H1 (cell line): ENCODE measurements at regions not wholly inside any gene's neighbourhood (a gene's known extent, or its start where the extent isn't known, plus 50 kb on each side); places are given as distances from the start of the nearest gene placed in this dataset.
A peak's percentile ranks its signal among the peaks of the same experiment; 100 is the strongest.

ENCODE experiments used
- CTCF ChIA-PET: fragments of 300-600 bp; sonication (Branson Sonifier 250); formaldehyde crosslinking; loops from one replicate; lab custom pipeline; 2021; ENCODE audit not compliant: partially characterized antibody; lab: Charles Lee
- POLR2A ChIA-PET: fragments of 300-600 bp; sonication (Branson Sonifier 250); formaldehyde crosslinking; loops from one replicate; lab custom pipeline; 2021; ENCODE audit warnings: inconsistent platforms; ENCODE audit not compliant: partially characterized antibody; lab: Charles Lee
- DNase-seq, 2 experiments: peaks; one replicate each; pipeline versions ENCODE4 v3.0.0 to v3.0.0-alpha.2; 2010 to 2022; ENCODE audit warnings: low spot score in 2 of 2, low read depth in 1 of 2, mixed read lengths in 1 of 2
- FAIRE-seq: peaks from 2 replicates; lab custom pipeline; 2011; peaks lifted over from hg19 to GRCh38; lab: Jason Lieb, UNC
- H2AFZ ChIP-seq: 2 replicates; pipeline ENCODE4 v1.8.1; 2012; ENCODE audit warnings: low read length, inconsistent platforms
- H2AK5ac ChIP-seq: 2 replicates; pipeline ENCODE4 v1.6.1; 2013; ENCODE audit warnings: low read depth, low read length
- H2BK120ac ChIP-seq: replicated peaks from 2 replicates; pipeline ENCODE3; 2013; ENCODE audit warnings: low read depth, low read length, inconsistent platforms
- H2BK12ac ChIP-seq: 2 replicates; pipeline ENCODE4 v1.6.1; 2013; ENCODE audit warnings: low read depth, low read length
- H2BK15ac ChIP-seq: 2 replicates; pipeline ENCODE4 v1.6.1; 2013; ENCODE audit warnings: low read length
- H2BK20ac ChIP-seq: 2 replicates; pipeline ENCODE4 v1.6.1; 2013; ENCODE audit warnings: low read length
- H2BK5ac ChIP-seq: 2 replicates; pipeline ENCODE4 v1.6.1; 2013; ENCODE audit warnings: low read depth, low read length
- H3K14ac ChIP-seq: 2 replicates; pipeline ENCODE4 v1.6.1; 2013; ENCODE audit warnings: inconsistent platforms; ENCODE audit not compliant: insufficient read length
- H3K18ac ChIP-seq: 2 replicates; pipeline ENCODE4 v1.6.1; 2013; ENCODE audit warnings: low read length; ENCODE audit errors: extremely low read depth
- H3K23ac ChIP-seq: 2 replicates; pipeline ENCODE4 v1.6.1; 2013; ENCODE audit warnings: inconsistent platforms; ENCODE audit not compliant: insufficient read length
- H3K23me2 ChIP-seq: 2 replicates; pipeline ENCODE4 v1.6.1; 2013; ENCODE audit warnings: low read depth, low read length
- H3K27ac ChIP-seq: 2 replicates; pipeline ENCODE4 v1.6.1; 2011; ENCODE audit warnings: low read depth, low read length, inconsistent platforms
- H3K27me3 ChIP-seq, 4 experiments: replicated peaks in 1 of 4; 1 replicate in 1 of 4; 2 replicates in 3 of 4; pipeline versions ENCODE4 v1.6.1 to v1.8.1; 2011 to 2013; ENCODE audit warnings: low read length in 3 of 4, mild to moderate bottlenecking in 3 of 4, inconsistent platforms in 2 of 4, mixed read lengths in 2 of 4, moderate library complexity in 1 of 4; ENCODE audit not compliant: control insufficient read depth in 3 of 4, insufficient read depth in 3 of 4; ENCODE audit errors: extremely low read depth in 1 of 4
- H3K36me3 ChIP-seq, 4 experiments: 2 replicates each; pipeline versions ENCODE4 v1.6.1 to v1.8.1; 2011 to 2013; ENCODE audit warnings: mild to moderate bottlenecking in 4 of 4, low read length in 3 of 4, moderate library complexity in 2 of 4, control low read depth in 1 of 4, inconsistent platforms in 1 of 4; ENCODE audit not compliant: insufficient read depth in 4 of 4, control insufficient read depth in 2 of 4
- H3K4ac ChIP-seq: replicated peaks from 2 replicates; pipeline ENCODE3; 2013; ENCODE audit warnings: low read length, low read depth, mixed read lengths, inconsistent platforms; ENCODE audit not compliant: insufficient read length
- H3K4me1 ChIP-seq, 4 experiments: replicated peaks in 1 of 4; 1 replicate in 1 of 4; 2 replicates in 3 of 4; pipeline versions ENCODE4 v1.6.1 to v1.8.1; 2011 to 2013; ENCODE audit warnings: low read length in 3 of 4, inconsistent platforms in 2 of 4, mixed read lengths in 1 of 4; ENCODE audit not compliant: insufficient read depth in 4 of 4, control insufficient read depth in 3 of 4
- H3K4me2 ChIP-seq, 2 experiments: 2 replicates each; pipeline versions ENCODE4 v1.6.1 to v1.8.1; 2011 to 2013; ENCODE audit warnings: low read depth in 2 of 2, low read length in 2 of 2, control low read depth in 1 of 2, inconsistent platforms in 1 of 2, mild to moderate bottlenecking in 1 of 2; ENCODE audit not compliant: insufficient read depth in 1 of 2
- H3K4me3 ChIP-seq, 4 experiments: fragments of 200-600, 300-600 bp in 1 of 4; sonication (generic), shearing (Covaris generic), sonication (Bioruptor Twin) in 1 of 4; 2 replicates each; pipeline versions ENCODE4 v1.5.1 to v1.8.1; 2011 to 2016; ENCODE audit warnings: low read length in 4 of 4, low read depth in 3 of 4, control low read depth in 2 of 4, inconsistent platforms in 2 of 4, mild to moderate bottlenecking in 2 of 4, mixed read lengths in 1 of 4, moderate library complexity in 1 of 4; ENCODE audit not compliant: insufficient read depth in 2 of 4; ENCODE audit errors: extremely low read depth in 1 of 4
- H3K56ac ChIP-seq: replicated peaks from 2 replicates; pipeline ENCODE3; 2013; ENCODE audit warnings: low read depth, mild to moderate bottlenecking, mixed read lengths, low read length, inconsistent platforms; ENCODE audit not compliant: insufficient read length
- H3K79me1 ChIP-seq: 2 replicates; pipeline ENCODE4 v1.6.1; 2013; ENCODE audit warnings: low read depth, low read length, control low read depth
- H3K79me2 ChIP-seq, 2 experiments: 2 replicates each; pipeline versions ENCODE4 v1.6.1 to v1.8.1; 2012 to 2013; ENCODE audit warnings: low read length in 2 of 2, mild to moderate bottlenecking in 2 of 2, inconsistent platforms in 1 of 2; ENCODE audit not compliant: insufficient read depth in 2 of 2, control insufficient read depth in 1 of 2
- H3K9ac ChIP-seq, 4 experiments: replicated peaks in 1 of 4; 1 replicate in 1 of 4; 2 replicates in 3 of 4; pipeline versions ENCODE4 v1.6.1 to v1.8.1; 2011 to 2013; ENCODE audit warnings: low read depth in 3 of 4, low read length in 3 of 4, control low read depth in 2 of 4, mild to moderate bottlenecking in 2 of 4, moderate library complexity in 2 of 4, inconsistent platforms in 1 of 4; ENCODE audit errors: extremely low read depth in 1 of 4
- H3K9me3 ChIP-seq, 2 experiments: 2 replicates each; pipeline versions ENCODE4 v1.6.1 to v1.8.1; 2012 to 2013; ENCODE audit warnings: mild to moderate bottlenecking in 2 of 2, moderate library complexity in 2 of 2, control low read depth in 1 of 2, inconsistent platforms in 1 of 2, low read depth in 1 of 2, low read length in 1 of 2, mixed read lengths in 1 of 2; ENCODE audit not compliant: insufficient read depth in 2 of 2
- H4K20me1 ChIP-seq, 2 experiments: replicated peaks in 1 of 2; 2 replicates each; pipeline versions ENCODE3 to v1.8.1; 2011 to 2013; ENCODE audit warnings: inconsistent platforms in 2 of 2, low read length in 2 of 2, mild to moderate bottlenecking in 1 of 2; ENCODE audit not compliant: insufficient read depth in 2 of 2, control insufficient read depth in 1 of 2
- H4K5ac ChIP-seq: 2 replicates; pipeline ENCODE4 v1.6.1; 2013; ENCODE audit warnings: low read length, low read depth, mixed read lengths, inconsistent platforms; ENCODE audit not compliant: insufficient read length
- H4K8ac ChIP-seq: 2 replicates; pipeline ENCODE4 v1.8.0; 2013; ENCODE audit warnings: mild to moderate bottlenecking, moderate library complexity, low read length, inconsistent platforms; ENCODE audit not compliant: insufficient read depth; ENCODE audit errors: extremely low read depth
- H4K91ac ChIP-seq: replicated peaks from 2 replicates; pipeline ENCODE3; 2013; ENCODE audit warnings: low read length, mixed read lengths, inconsistent platforms; ENCODE audit not compliant: insufficient read length
- CHD2 ChIP-seq: IDR thresholded peaks from 2 replicates; pipeline ENCODE4 v1.6.1; 2012; ENCODE audit warnings: low read length, improper control_type of control experiment
- RAD21 ChIP-seq, 2 experiments: IDR thresholded peaks in 1 of 2; conservative IDR thresholded peaks in 1 of 2; 2 replicates each; pipeline ENCODE4 v1.6.1; 2011; ENCODE audit warnings: low read depth in 2 of 2, low read length in 2 of 2, improper control_type of control experiment in 1 of 2, inconsistent platforms in 1 of 2, mild to moderate bottlenecking in 1 of 2, moderate library complexity in 1 of 2
- TAF7 ChIP-seq: optimal IDR thresholded peaks from 2 replicates; pipeline ENCODE3; 2011; ENCODE audit warnings: low read depth, mild to moderate bottlenecking, inconsistent platforms, low read length, moderate library complexity, borderline replicate concordance
- whole genome bisulfite sequencing, 2 experiments: shearing (Covaris generic) in 1 of 2; methylation state at CpG; one replicate each; pipeline versions ENCODE4 v1.1.6 to v1.1.7; 2013 to 2015; ENCODE audit warnings: low lambda C conversion rate in 2 of 2, mixed read lengths in 2 of 2, inconsistent platforms in 1 of 2, low coverage in 1 of 2, missing lambda C conversion rate in 1 of 2; ENCODE audit not compliant: insufficient replicate concordance in 2 of 2, insufficient coverage in 1 of 2, insufficient read length in 1 of 2; ENCODE audit errors: extremely low coverage in 1 of 2, missing lambda C conversion rate in 1 of 2; 5-methylcytosine and 5-hydroxymethylcytosine counted together
- TF ChIP-seq, protein P1 (sequence below), 3 experiments: IDR thresholded peaks; 1 replicate in 2 of 3; 2 replicates in 1 of 3; pipeline versions ENCODE4 v1.5.1 to v1.6.1; 2011; ENCODE audit warnings: low read length in 3 of 3, mild to moderate bottlenecking in 3 of 3, inconsistent platforms in 2 of 3, low read depth in 1 of 3, moderate library complexity in 1 of 3; ENCODE audit not compliant: insufficient read depth in 1 of 3; ENCODE audit errors: control extremely low read depth in 1 of 3

DNA sequence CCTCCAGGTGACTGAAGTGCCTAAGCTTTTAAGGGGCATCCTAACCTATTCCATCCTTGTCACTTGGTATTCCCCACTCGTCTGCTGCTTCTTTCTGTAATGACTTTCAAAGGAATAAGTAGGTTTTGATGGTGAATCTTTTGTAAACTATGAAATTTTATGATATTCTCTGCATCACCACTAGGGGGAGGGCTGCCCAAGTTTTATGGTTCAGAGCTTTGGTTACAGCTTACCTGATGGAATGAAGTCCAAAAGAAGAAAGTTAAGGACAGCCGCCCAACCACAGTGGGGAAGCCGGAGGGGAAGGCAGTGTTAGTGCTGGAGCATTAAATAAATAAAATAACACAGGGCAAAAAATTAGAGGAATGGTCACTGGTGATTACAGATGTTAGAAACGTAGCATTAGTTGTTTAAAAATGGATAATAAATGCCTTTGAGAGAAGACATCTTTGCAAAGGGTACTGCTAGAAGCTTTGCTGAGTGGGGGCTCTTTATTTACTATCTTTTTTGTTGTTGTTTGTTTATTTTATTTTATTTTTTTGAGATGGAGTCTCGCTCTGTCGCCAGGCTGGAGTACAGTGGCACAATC is 204.9 kb downstream of the GBA3 start:
- FAIRE-seq, result no peak
- H4K91ac ChIP-seq, result no peak overlapping the region
- H4K20me1 ChIP-seq, result no peaks in the 10 kb centered on the region
- H2BK12ac ChIP-seq, result no peak overlapping the region
- no peak overlapping the region for H3K9ac ChIP-seq
- ChIA-PET POLR2A (no interaction called here), CTCF (interaction anchor here (0.6 to 4.4 kb wide), 49 partner anchors 8 to 742 kb away, joined by 3 to 27 read pairs (median 4); partner anchors contain the start of gene GBA3)
- H3K14ac ChIP-seq, result no peak overlapping the region
- H3K56ac ChIP-seq, result no peak overlapping the region
- H2AFZ ChIP-seq, result no peak overlapping the region
- H3K4me2 ChIP-seq, result no peak overlapping the region
- H3K4ac ChIP-seq, result no peak overlapping the region
- H2BK15ac ChIP-seq, result no peak overlapping the region
- peak; percentile 29 to 63 for DNase-seq
- TF ChIP-seq RAD21 (IDR thresholded peaks at IDR 0.05 in 1 of 2, conservative IDR thresholded peaks at IDR 0.05 in 1 of 2; ENCODE audit: low read depth in 2 of 2, low read length in 2 of 2) (peak; percentile 71 to 72), TAF7 (no peak), CHD2 (no peak)
- TF ChIP-seq, protein P1, sequence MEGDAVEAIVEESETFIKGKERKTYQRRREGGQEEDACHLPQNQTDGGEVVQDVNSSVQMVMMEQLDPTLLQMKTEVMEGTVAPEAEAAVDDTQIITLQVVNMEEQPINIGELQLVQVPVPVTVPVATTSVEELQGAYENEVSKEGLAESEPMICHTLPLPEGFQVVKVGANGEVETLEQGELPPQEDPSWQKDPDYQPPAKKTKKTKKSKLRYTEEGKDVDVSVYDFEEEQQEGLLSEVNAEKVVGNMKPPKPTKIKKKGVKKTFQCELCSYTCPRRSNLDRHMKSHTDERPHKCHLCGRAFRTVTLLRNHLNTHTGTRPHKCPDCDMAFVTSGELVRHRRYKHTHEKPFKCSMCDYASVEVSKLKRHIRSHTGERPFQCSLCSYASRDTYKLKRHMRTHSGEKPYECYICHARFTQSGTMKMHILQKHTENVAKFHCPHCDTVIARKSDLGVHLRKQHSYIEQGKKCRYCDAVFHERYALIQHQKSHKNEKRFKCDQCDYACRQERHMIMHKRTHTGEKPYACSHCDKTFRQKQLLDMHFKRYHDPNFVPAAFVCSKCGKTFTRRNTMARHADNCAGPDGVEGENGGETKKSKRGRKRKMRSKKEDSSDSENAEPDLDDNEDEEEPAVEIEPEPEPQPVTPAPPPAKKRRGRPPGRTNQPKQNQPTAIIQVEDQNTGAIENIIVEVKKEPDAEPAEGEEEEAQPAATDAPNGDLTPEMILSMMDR (IDR thresholded peaks at IDR 0.05; ENCODE audit: control extremely low read depth in 1 of 3, insufficient read depth in 1 of 3, low read depth in 1 of 3, low read length in 3 of 3), result peak in 2 of 3 experiments; percentile 54 to 63; a peak in 2 of 4 replicates
- H3K23me2 ChIP-seq, result peaks cover 3% of the 10 kb centered on the region; the same call in 1 of the 2 replicates
- no peak overlapping the region for H4K5ac ChIP-seq
- no peaks in the 10 kb centered on the region for H3K79me2 ChIP-seq
- no peaks in the 10 kb centered on the region for H3K36me3 ChIP-seq
- no peak overlapping the region for H3K27ac ChIP-seq
- H2BK120ac ChIP-seq, result no peak overlapping the region
- no peak overlapping the region for H3K23ac ChIP-seq
- H2BK20ac ChIP-seq, result no peak overlapping the region
- WGBS, 2 experiments, result 82% methylated on average over 6 of the region's 6 CpGs; no CpG with 5 or more reads in 1 of the 2 experiments
- no peak overlapping the region for H3K4me3 ChIP-seq
- H3K9me3 ChIP-seq, result no peaks in the 10 kb centered on the region
- no peak overlapping the region for H3K18ac ChIP-seq
- no peaks in the 10 kb centered on the region for H3K79me1 ChIP-seq
- no peak overlapping the region for H2BK5ac ChIP-seq
- H4K8ac ChIP-seq, result no peak overlapping the region
- H2AK5ac ChIP-seq, result no peak overlapping the region
- no peaks in the 10 kb centered on the region for H3K27me3 ChIP-seq
- no peaks in the 10 kb centered on the region for H3K4me1 ChIP-seq
